ENCODE measurements at regions not wholly inside any gene's neighbourhood (a gene's known extent, or its start where the extent isn't known, plus 50 kb on each side); places are given as distances from the start of the nearest gene placed in this dataset.
A peak's percentile ranks its signal among the peaks of the same experiment; 100 is the strongest.

- Histone ChIP-seq H3K18ac (ENCODE audit: extremely low read depth, low read length) (no peak overlapping the region), H3K4ac (replicated peaks; ENCODE audit: insufficient read length, low read depth, low read length) (no peak overlapping the region), H3K4me1 (replicated peaks in 1 of 4; ENCODE audit: control insufficient read depth in 3 of 4, insufficient read depth in 4 of 4, low read length in 3 of 4) (peaks cover 0 to 3% (median 0%) of the 10 kb centered on the region in 4 experiments; a peak in 1 of 7 replicates), H3K9me3 (ENCODE audit: insufficient read depth in 2 of 2, low read depth in 1 of 2, low read length in 1 of 2) (no peaks in the 10 kb centered on the region), H3K9ac (replicated peaks in 1 of 4; ENCODE audit: extremely low read depth in 1 of 4, low read depth in 3 of 4, low read length in 3 of 4) (no peak overlapping the region), H3K36me3 (ENCODE audit: control insufficient read depth in 2 of 4, insufficient read depth in 4 of 4, low read length in 3 of 4) (no peaks in the 10 kb centered on the region), H4K8ac (ENCODE audit: extremely low read depth, insufficient read depth, low read length) (no peak overlapping the region), H3K23me2 (ENCODE audit: low read depth, low read length) (no peaks in the 10 kb centered on the region), H2BK15ac (ENCODE audit: low read length) (no peak overlapping the region), H3K79me1 (ENCODE audit: low read depth, low read length) (no peaks in the 10 kb centered on the region), H3K27me3 (replicated peaks in 1 of 4; ENCODE audit: control insufficient read depth in 3 of 4, extremely low read depth in 1 of 4, insufficient read depth in 3 of 4, low read length in 3 of 4) (no peaks in the 10 kb centered on the region; a peak in 1 of 7 replicates), H2AFZ (ENCODE audit: low read length) (no peak overlapping the region), H3K4me2 (ENCODE audit: insufficient read depth in 1 of 2, low read depth in 2 of 2, low read length in 2 of 2) (no peak overlapping the region), H3K27ac (ENCODE audit: low read depth, low read length) (no peak overlapping the region), H3K56ac (replicated peaks; ENCODE audit: insufficient read length, low read depth, low read length) (no peak overlapping the region), H4K5ac (ENCODE audit: insufficient read length, low read depth, low read length) (no peak overlapping the region), H3K23ac (ENCODE audit: insufficient read length) (no peak overlapping the region), H3K79me2 (ENCODE audit: control insufficient read depth in 1 of 2, insufficient read depth in 2 of 2, low read length in 2 of 2) (no peaks in the 10 kb centered on the region), H4K20me1 (replicated peaks in 1 of 2; ENCODE audit: control insufficient read depth in 1 of 2, insufficient read depth in 2 of 2, low read length in 2 of 2) (no peaks in the 10 kb centered on the region), H2BK12ac (ENCODE audit: low read depth, low read length) (no peak overlapping the region), H2BK20ac (ENCODE audit: low read length) (no peak overlapping the region), H3K4me3 (ENCODE audit: extremely low read depth in 1 of 4, insufficient read depth in 2 of 4, low read depth in 3 of 4, low read length in 4 of 4) (no peak overlapping the region), H2BK120ac (replicated peaks; ENCODE audit: low read depth, low read length) (no peak overlapping the region), H4K91ac (replicated peaks; ENCODE audit: insufficient read length, low read length) (no peak overlapping the region), H2AK5ac (ENCODE audit: low read depth, low read length) (no peak overlapping the region), H2BK5ac (ENCODE audit: low read depth, low read length) (no peak overlapping the region), H3K14ac (ENCODE audit: insufficient read length) (no peak overlapping the region)
- DNase-seq (ENCODE audit: low read depth in 1 of 2, low spot score in 2 of 2) (peak in 1 of 2 experiments; percentile 44), FAIRE-seq (no peak)
- POLR2A ChIA-PET (ENCODE audit: partially characterized antibody) = no interaction called here
- CTCF ChIA-PET (ENCODE audit: partially characterized antibody) = interaction anchor here (1.2 kb wide), 1 partner anchor 20 kb away, joined by 3 read pairs; no protein-coding TSS in a partner anchor
- 84% methylated on average over 16 of the region's 16 CpGs; no CpG with 5 or more reads in 1 of the 2 experiments for WGBS, 2 experiments (ENCODE audit: extremely low coverage in 1 of 2, insufficient coverage in 1 of 2, insufficient read length in 1 of 2, insufficient replicate concordance in 2 of 2, low coverage in 1 of 2, low lambda C conversion rate in 2 of 2, missing lambda C conversion rate in 1 of 2)
- no peak for TF ChIP-seq SIRT6 (IDR thresholded peaks at IDR 0.05; ENCODE audit: low read length)
- no peak for TF ChIP-seq SP2 (IDR thresholded peaks at IDR 0.05; ENCODE audit: low read length)
- no peak for TF ChIP-seq SIN3A (conservative IDR thresholded peaks at IDR 0.05 in 1 of 2, IDR thresholded peaks at IDR 0.05 in 1 of 2; ENCODE audit: low read depth in 1 of 2, low read length in 2 of 2)
- no peak for TF ChIP-seq GABPA (IDR thresholded peaks at IDR 0.05; ENCODE audit: borderline replicate concordance, insufficient read depth, low read length)
- TF ChIP-seq RXRA (IDR thresholded peaks at IDR 0.05; ENCODE audit: insufficient read depth, low read depth, low read length) = no peak
- TF ChIP-seq, protein P1, sequence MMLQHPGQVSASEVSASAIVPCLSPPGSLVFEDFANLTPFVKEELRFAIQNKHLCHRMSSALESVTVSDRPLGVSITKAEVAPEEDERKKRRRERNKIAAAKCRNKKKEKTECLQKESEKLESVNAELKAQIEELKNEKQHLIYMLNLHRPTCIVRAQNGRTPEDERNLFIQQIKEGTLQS (IDR thresholded peaks at IDR 0.05; ENCODE audit: insufficient read depth, low read depth, low read length) = no peak
- TF ChIP-seq MAX (IDR thresholded peaks at IDR 0.05) = no peak
- TF ChIP-seq MAFK (IDR thresholded peaks at IDR 0.05; ENCODE audit: low read depth, low read length) = no peak
- TF ChIP-seq ATF2 (IDR thresholded peaks at IDR 0.05; ENCODE audit: low read length) = no peak
- TF ChIP-seq KDM1A (IDR thresholded peaks at IDR 0.05; ENCODE audit: borderline replicate concordance, low read length) = no peak
Observed at GRCh38 chr20:57877131-57877824, 167.5 kb upstream of the PMEPA1 start.

Measured in H1 (cell line).